NCI-H2107 treated with DMSO at 0.1 percent for 48 hours (cell line): ENCODE measurements at regions not wholly inside any gene's neighbourhood (a gene's known extent, or its start where the extent isn't known, plus 50 kb on each side); places are given as distances from the start of the nearest gene placed in this dataset.
A peak's percentile ranks its signal among the peaks of the same experiment; 100 is the strongest.

Source experiments
- DNase-seq: peaks from one replicate; lab custom pipeline; 2025; ENCODE audit not compliant: unreplicated experiment; lab: John Stamatoyannopoulos, UW

DNA sequence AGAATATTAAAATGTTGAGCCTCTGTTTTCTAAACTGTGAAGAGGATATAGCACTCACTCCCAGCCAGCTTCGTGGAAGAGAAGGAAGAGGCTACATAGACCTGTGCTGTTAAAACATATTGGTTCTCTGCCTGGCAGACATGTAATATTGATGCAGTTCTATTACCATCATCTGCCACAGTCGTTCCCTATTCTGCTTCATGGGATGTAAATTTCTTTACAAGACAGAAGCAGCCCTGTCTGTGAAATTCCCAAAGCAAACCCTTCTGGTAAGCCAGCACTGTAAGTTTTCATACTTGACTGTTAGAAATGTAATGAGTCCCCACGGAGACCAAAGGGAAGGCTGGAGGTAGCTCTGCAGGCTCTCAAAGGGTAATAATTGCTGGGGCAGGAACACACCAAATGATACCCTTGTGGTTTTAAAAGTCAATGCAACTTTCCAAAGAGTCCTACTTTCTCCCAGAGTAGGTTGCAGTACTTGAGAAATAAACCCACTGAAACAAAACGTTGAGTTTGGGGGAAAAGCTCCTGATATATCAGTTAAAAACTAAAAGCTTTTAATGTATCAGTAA is 129.9 kb upstream of the HES1 start:
- DNase-seq: peak; percentile 54

DNA sequence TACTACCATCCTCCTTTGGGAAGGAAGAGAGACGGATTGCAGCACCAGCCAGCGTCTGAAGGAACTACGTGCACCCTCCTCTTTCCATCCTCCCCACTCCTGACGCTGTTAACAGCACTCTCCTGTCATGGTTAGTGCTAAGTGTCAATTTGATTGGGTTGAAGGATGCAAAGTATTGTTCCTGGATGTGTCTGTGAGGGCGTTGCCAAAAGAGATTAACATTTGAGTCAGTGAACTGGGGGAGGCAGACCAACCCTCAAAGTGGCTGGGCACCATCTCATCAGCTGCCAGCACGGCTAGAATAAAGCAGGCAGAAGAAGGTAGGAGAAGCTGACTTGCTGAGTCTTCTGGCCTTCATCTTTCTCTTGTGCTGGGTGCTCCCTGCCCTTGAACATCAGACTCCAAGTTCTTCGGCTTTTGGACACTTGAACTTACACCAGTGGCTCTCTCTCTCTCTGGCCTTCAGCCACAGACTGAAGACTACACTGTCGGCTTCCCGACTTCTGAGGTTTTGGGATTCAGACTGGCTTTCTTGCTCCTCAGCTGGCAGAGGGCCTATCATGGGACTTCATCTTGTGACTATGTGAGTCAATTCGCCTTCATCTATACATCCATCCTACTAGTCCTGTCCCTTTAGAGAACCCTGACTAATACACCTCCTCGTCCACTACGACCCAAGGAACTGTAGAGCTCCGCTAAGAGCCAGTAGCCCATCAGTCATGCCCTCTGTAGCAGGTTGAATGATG is 128.2 kb upstream of the HES1 start:
- DNase-seq: peak; percentile 58

DNA sequence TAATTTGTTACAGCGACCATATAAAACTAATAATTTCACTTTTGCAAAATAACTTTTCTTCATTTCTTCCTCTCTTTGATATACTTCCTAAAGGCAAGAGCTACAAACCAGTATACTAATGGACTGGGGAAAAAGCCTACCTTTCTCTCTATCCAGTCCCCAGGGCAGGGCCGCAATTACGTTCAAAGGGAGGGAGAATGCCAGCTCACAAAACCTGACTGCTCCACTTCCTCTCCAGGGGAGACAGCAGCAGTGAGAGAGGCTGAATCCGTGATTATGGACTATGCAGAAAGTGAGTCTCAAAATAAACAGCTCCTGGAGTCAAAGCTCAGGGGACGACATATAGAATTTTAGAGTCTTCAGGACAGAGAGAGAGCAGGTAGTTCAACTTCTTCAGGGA is 126.9 kb upstream of the HES1 start:
- DNase-seq: no peak

DNA sequence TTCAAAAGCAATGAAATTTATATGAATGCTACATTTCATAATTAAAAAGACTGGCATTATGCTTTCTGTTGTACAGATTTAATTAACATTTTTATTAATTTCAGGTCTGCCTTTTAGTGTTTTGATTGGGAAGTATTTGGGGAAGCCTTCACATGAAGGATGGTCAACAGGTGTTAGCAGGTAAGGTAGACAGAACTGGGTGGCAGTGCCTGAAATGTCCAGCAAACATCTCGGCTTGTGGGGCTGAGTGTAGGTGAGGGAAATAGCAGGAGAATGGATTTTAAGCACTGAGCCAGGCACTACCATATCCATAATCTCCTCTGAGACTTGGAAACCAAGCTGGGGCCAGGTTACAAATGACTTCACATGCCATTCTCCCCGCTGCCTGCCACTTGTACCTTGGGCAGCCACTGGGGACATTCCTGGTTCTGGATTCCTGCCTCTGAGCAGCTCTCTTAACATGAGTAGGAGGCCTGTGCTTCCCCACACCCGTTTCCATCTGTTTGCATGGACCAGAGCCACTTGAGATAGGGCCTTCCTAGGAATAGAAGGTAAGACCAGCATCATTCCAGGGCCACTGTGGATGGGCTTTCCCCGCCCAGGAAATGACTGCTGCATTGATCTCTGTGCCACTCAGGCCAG is 125.9 kb upstream of the HES1 start:
- peak; percentile 54 for DNase-seq

DNA sequence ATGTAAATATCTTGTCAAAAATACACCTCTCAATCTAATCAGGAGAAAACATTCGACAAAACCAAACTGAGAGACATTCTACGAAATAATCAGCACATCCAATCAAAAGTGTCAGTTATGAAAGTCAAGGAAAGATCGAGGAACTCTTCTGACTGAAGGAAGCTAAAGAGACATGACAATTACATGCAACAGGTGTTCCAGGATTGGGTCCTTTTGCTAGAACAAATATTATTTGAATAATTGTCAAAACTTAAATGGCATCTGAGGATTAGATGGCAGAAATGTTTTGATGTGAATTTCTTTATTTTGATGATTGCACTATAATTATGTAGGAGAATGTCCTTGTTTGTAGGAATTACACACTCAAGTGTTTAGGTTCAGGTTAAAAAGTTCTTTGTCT is 124.1 kb upstream of the HES1 start:
- DNase-seq: no peak

DNA sequence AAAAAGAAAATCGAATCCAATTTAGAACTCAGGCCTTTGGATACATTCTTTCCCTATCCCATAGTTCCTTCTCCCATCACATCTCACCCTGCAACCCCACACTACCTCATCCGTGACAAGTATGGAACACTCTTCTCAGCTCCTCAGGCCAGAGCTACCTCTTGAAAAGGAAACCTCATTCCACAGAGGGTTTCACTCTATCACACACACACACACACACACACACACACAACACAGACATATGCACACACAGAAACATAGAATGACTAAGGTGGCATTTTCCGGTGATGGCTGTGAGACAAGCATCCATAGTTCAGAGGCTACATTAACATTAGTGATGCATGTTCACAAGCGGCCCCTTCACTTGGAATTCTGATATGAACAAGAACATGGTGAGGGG is 122.0 kb upstream of the HES1 start:
- no peak for DNase-seq

DNA sequence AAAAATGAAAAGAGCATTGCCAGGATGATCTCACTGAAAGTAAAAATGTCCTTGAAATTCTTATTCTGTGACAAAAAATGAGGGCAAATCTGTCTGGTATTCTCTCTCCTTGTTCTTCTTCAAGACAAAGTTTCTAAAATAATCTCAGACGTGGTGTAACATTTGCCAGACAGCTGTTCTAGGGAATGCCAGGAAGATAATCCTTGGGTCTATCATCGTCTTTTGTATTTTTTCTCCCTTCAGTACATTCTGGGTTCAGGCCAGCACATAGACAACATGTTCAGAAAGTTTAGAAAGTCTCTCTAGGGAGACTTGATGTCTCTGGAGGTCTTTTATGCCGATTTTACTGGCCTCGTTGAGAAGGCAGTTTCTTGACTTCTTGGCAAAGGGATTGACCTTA is 121.2 kb upstream of the HES1 start:
- DNase-seq: no peak

DNA sequence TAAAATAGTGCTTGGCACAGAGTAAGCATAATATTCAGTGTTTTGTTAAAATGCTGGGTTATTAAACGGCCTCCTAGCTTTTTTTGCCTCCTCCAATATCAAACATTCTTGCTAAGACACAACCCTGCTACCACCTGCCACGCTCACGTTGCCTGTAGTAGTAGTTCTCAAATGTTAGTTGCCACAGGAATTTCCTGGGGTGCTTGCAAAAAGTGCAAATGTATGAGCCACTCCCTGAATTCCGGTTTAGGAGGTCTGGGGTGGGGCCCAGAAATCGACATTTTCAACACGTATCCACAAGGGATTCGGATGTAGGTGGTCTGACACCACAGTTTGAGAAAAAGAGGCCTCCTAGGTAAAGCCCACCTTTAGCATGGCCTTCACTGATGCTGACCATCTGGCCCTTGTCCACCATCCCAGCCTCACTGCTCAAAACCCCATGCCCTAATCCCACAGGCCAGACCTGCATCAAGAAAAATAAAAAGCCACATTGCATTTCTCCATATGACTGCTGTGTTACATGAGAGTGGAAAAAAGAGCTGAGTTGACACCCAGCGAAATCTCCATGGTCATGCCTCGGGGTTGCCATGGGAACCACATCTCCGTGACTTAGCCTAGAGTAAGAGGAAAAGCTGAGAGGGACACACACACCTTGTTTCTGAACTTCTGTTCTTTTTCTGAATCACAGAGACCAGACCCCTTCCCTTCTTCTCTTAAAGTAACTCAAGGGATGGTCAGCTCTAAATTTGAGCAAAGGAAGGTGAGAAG is 116.4 kb upstream of the HES1 start:
- no peak for DNase-seq

DNA sequence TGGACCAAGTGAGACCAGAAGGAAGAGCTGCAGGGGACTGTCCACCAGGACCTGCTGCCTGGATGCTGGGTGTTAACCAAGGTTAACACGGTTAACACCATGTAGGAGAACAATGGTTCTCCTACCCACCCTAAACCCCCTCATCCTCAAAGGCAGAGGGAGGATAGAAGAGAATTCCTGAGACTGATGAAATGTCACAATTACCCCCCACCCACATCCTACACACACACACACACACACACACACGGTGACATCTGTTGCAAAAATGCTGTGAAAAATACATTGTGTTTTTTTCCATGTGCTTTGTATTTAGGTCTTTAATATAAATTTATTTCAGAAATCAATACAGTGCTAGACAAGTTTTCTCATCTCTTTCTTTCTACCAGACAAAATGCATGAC is 113.9 kb upstream of the HES1 start:
- DNase-seq: no peak

DNA sequence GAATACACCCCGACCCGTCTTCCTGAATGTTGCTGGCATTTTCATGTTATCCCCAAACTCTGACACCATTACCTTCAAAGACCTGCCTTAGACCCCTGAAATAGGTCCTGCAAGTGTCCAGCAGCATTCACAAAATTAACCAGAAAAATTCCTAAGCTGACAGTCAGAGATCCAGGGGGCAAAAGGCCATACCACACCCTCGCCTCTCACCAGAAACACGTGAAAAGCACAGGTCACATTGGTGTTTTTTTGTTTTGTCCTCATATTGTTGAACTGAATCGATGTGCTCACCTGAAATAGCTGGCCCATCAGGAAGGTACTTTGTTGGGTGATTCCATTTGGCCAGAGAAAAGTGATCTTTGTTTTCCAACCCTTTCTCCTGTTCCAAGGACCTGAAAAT is 113.1 kb upstream of the HES1 start:
- no peak for DNase-seq

DNA sequence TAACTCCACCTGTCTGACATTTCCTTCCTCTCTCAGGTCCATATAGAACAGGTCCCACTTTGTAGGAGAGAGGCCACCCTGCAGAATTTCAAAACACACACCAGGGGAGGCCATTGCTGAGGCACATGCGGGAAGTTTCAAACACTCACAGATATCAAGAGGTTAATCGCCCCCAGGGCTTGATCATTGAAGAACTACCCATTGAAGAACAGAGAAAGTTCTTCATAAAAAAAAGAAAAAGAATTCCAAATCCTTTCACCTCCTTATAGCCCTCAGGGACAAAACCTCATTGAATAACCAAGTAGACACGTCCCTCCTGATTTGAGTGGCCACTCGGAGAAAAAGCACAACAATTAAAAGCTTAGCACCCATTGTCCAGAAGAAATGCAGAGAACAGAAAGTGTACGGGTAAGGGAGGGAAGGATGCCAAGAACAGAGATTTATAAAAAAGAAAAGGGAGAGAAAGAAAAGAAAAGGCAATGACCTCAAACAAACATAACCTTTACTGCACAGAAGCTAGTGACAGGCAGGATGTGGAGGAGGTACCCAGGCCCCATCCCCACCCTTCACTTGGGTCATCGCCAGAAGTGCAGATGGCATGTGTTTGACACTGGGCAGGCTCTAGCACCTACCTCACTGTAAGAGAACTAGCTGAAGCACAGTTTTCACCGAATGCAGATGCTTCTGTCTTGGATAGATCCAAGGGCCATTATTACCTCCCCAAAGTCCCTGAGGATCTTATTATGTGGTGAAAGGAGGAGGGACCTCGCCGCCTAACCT is 112.3 kb upstream of the HES1 start:
- DNase-seq: peak; percentile 61

DNA sequence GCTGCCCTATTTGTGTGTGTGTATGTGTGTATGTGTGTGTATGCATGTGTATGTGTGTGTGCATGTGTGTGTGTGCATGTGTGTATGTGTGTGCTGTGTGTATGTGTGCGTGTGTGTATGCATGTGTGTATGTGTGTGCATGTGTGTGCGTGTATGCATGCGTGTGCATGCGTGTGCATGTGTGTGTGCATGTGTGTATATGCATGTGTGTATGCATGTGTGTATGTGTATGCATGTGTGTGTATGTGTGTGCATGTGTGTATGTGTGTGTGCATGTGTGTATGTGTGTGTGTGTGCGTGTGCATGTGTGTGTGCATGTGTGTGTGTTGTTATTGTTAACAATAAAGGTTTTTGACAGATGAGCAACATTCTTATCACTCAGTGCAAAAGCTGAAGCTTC is 110.8 kb upstream of the HES1 start:
- no peak for DNase-seq

DNA sequence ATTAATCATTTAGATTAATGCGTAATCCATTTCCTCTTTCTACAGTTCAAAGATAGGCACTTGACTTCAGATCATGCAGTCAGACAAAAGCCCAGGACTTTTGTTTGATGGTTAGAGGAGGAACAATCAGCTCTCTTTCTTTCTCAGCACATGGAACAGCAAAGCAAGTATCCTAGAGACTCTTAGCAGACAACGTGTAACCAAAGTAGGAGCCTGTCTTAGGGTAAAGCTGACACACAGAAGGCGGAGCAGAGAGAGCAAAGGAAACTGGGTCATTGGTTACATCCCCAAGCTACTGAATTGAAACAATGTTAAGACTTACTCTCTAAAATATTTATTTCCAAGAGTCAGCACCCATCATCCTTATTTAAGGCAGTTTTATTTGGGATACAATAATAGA is 110.0 kb upstream of the HES1 start:
- no peak for DNase-seq

DNA sequence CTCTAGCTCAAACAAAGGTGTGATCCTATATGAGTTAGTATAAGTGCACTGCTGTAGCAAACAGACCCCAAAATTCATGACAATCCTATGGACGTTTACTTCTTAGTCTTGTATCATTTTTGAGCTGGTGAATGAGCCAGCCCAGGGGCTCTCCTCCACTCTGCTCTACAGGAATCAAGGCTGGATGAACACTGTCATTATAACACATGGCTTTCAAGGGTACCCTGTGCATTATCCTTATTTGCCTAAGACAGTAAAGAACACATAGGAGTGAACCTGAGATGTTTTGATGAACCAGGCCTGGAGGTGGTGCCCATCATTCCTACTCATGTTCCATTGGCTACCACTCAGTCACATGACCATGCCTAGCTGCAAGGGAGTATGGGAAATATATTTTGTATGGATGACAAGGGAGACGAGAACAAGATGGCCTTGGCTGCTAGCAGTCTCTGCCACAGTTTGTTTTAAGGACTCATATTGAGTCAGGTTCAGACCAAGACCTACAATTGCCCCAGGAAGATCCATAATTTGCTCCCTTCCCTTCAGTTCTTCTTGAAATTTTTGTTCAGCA is 107.4 kb upstream of the HES1 start:
- DNase-seq: no peak

DNA sequence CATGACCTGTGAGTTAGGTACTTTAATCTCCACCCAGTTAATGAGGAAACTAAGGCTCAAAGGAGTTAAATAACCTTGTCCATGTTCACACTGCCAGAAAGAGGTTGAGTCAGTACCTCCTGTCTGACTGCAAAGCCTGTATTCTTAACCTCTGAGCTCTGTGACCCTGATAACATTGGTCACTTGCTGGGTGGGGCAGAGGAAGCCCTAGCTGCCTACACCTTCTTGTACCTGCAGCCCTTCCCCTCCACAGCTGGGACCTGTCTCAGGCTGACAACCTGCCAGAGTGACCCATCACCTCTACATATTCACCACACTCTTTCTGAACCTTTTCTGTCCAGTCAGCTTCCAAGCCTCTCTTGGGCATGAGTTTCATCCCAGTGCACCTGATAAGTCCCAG is 106.1 kb upstream of the HES1 start:
- no peak for DNase-seq

DNA sequence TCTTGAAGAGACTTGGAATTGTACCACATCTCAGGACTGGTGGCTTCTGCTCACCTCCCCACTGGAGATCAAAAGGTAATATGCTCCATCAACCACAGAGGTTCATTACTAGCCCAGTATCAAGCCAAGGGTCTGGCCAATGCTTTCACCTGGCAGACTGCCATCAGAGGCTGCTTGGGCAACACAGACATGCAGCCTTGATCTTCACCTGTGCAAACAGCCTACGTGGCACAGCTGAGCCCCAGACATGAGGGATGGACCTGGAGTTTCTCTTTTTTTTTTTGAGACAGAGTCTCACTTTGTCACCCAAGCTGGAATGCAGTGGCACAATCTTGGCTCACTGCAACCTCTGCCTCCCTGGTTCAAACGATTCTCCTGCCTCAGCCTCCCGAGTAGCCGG is 105.6 kb upstream of the HES1 start:
- DNase-seq: no peak

DNA sequence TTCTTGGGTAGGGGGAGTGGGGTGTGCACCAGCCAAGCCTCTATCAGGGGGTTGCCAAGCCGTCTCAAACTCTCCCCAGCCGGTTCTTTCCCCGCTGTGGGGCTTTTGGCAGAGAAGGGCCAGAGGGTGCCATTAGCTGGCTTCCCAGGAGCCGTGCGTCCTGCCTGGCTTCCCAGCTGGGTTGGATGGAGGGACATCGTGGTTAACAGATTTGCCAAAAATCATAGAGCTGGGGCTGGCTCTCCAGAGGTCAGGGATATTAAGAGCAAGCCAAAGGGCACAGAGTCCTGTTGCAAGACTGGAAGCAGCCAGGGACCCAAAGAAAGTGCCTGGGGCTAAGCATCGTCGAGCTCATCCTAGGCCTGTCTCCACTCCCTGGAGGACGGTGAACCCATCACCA is 104.6 kb upstream of the HES1 start:
- no peak for DNase-seq

DNA sequence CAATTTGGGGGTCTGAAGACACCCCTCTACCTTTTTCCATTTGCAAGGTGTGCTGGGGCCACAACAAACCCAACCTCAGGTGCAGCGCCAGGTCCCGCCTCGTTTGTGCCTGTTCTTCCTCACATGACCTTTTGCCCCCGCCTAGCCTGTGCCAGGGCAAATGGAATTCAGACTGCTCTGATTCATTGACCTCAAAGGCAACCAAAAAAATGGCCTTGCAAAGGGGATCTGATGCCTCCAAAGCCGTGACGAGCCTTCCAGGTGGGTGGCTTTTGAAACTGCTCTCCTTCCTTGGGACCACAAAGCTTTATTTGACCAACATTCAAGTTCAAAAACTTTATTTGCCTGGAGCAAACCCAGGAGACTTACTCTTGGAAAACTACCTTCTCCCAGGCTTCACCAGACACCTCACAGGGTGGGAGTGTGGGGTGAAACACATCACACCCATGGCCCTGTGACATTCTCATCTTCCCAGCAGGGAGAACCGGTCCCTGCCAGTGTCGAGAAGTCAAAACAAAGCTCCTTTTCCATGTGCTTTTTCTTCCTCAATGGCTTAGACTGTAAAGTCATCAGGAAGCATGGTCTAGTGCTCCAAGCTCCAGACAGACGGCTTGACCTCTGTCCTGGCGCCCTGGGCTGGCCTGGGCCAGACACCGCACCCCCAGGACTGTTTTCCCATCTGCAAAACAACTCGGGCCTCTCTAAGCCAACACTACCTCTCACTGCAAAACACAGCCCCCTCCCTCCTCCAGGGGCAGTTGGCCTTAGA is 103.9 kb upstream of the HES1 start:
- no peak for DNase-seq

DNA sequence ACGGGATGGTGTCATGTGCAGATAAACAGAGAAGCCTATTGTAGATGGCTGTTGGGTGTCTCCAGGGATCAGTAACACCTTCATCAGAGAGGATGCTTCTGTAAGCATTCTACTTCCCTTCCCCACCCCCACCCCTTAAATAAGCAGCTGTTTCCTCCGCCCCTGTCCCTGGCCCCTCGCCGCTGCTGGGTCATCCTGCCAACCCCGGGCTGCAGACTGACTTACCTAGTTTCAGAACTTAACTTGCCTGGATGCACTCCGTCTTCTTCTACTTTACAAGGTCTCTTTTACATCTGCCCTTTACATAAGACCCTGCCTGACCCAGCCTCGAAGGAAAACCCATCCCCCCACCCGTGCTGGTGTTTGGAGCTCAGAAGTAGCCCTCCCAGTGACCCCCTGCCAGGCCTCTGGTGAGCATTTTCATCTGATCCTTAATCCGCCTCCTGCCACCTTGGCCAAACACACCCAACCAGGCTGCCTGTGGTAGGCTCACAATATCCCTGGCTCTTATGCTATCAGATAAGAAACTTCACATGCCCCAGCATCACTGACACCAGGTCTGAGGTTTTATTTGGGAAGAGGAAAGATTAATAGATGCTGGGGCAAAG is 103.0 kb upstream of the HES1 start:
- no peak for DNase-seq
